ENCODE measurements at regions not wholly inside any gene's neighbourhood (a gene's known extent, or its start where the extent isn't known, plus 50 kb on each side); places are given as distances from the start of the nearest gene placed in this dataset.
"Not testable (repeated sequence)": the region's sequence is repeated elsewhere in the genome, so short reads cannot be mapped to it uniquely, and the experiment has no call there.

- Histone ChIP-seq H3K27ac (no peak overlapping the region), H3K4me3 (no peak overlapping the region)
- TF ChIP-seq CTCF (IDR thresholded peaks at IDR 0.05), result no peak
- DNase-seq (ENCODE audit: low spot score), result no peak
Measured at GRCh38 chrX:138856881-138857604, 145.5 kb upstream of the FGF13 start.

GRCh38 chrX:138853936-138854335, 142.4 kb upstream of the FGF13 start:
- Histone ChIP-seq H3K4me3 (no peak overlapping the region), H3K27ac (no peak overlapping the region)
- no peak for TF ChIP-seq CTCF (IDR thresholded peaks at IDR 0.05)
- no peak for DNase-seq (ENCODE audit: low spot score)

GRCh38 chrX:138849521-138849920, 138.0 kb upstream of the FGF13 start:
- H3K27ac ChIP-seq, result no peak overlapping the region
- DNase-seq (ENCODE audit: low spot score), result no peak
- H3K4me3 ChIP-seq, result no peak overlapping the region
- no peak for TF ChIP-seq CTCF (IDR thresholded peaks at IDR 0.05)

GRCh38 chrX:138847930-138848329, 136.4 kb upstream of the FGF13 start:
- H3K27ac ChIP-seq, result no peak overlapping the region
- no peak overlapping the region for H3K4me3 ChIP-seq
- TF ChIP-seq CTCF (IDR thresholded peaks at IDR 0.05), result no peak
- DNase-seq (ENCODE audit: low spot score), result no peak

- no peak for TF ChIP-seq CTCF (IDR thresholded peaks at IDR 0.05)
Measured at GRCh38 chrX:138845786-138846185, 134.3 kb upstream of the FGF13 start.

GRCh38 chrX:138807400-138807799, 95.9 kb upstream of the FGF13 start:
- H3K27ac ChIP-seq; DNase-seq (ENCODE audit: low spot score); H3K4me3 ChIP-seq: not testable (repeated sequence)

More at GRCh38 chrX:138845786-138846185, 134.3 kb upstream of the FGF13 start:
- Histone ChIP-seq H3K27ac (no peak overlapping the region), H3K4me3 (no peak overlapping the region)
- DNase-seq (ENCODE audit: low spot score), result no peak

- H3K27ac ChIP-seq, result no peak overlapping the region
- no peak overlapping the region for H3K4me3 ChIP-seq
- DNase-seq (ENCODE audit: low spot score), result no peak
- TF ChIP-seq CTCF (IDR thresholded peaks at IDR 0.05), result no peak
Measured at GRCh38 chrX:138794246-138794645, 82.7 kb upstream of the FGF13 start.
